Endothelial cell of umbilical vein (primary cell): ENCODE measurements at regions not wholly inside any gene's neighbourhood (a gene's known extent, or its start where the extent isn't known, plus 50 kb on each side); places are given as distances from the start of the nearest gene placed in this dataset.

ENCODE experiments used
- CTCF ChIP-seq, 2 donors: IDR thresholded peaks; 1 replicate in 1 of 2; 2 replicates in 1 of 2; pipeline ENCODE4 v1.5.1; 2011; ENCODE audit warnings: low read length in 2 of 2, mild to moderate bottlenecking in 2 of 2, moderate library complexity in 2 of 2, control low read depth in 1 of 2, inconsistent platforms in 1 of 2, low read depth in 1 of 2; ENCODE audit not compliant: insufficient read depth in 1 of 2; ENCODE audit errors: extremely low read depth in 1 of 2
- EZH2 ChIP-seq: IDR thresholded peaks from 2 replicates; pipeline ENCODE4 v1.6.1; 2012; ENCODE audit warnings: borderline replicate concordance, low read depth, mild to moderate bottlenecking, moderate library complexity, low read length, inconsistent platforms; ENCODE audit not compliant: severe bottlenecking
- GATA2 ChIP-seq: IDR thresholded peaks from 2 replicates; pipeline ENCODE4 v1.7.0; 2011; ENCODE audit warnings: low read depth, mild to moderate bottlenecking, moderate library complexity, mixed read lengths, low read length; ENCODE audit not compliant: insufficient read length, insufficient read depth
- MAX ChIP-seq: IDR thresholded peaks from 2 replicates; pipeline ENCODE4 v1.6.1; 2011; ENCODE audit not compliant: insufficient read depth, insufficient read length
- MYC ChIP-seq: IDR thresholded peaks from one replicate; pipeline ENCODE4 v1.6.1; 2011; ENCODE audit warnings: mild to moderate bottlenecking, low read depth, low read length
- POLR2AphosphoS5 ChIP-seq: IDR thresholded peaks from 2 replicates; pipeline ENCODE4 v1.6.1; 2012; ENCODE audit warnings: low read depth, mild to moderate bottlenecking, control low read depth, low read length, moderate library complexity; ENCODE audit not compliant: insufficient read depth

GRCh38 chr14:22296722-22297121 is 292.3 kb downstream of the DAD1 start:
- no peak for TF ChIP-seq MYC
- no peak for TF ChIP-seq EZH2
- no peak for TF ChIP-seq POLR2AphosphoS5
- no peak for TF ChIP-seq CTCF (IDR thresholded peaks at IDR 0.05; ENCODE audit: extremely low read depth in 1 of 2, insufficient read depth in 1 of 2, low read depth in 1 of 2, low read length in 2 of 2)
- no peak for TF ChIP-seq GATA2
- no peak for TF ChIP-seq MAX
